Nephron progenitor cell (in vitro differentiated cells): ENCODE measurements at regions not wholly inside any gene's neighbourhood (a gene's known extent, or its start where the extent isn't known, plus 50 kb on each side); places are given as distances from the start of the nearest gene placed in this dataset.

Experiments
- DNase-seq: peaks from one replicate; pipeline ENCODE4 v3.0.0; 2021
- H3K27ac Mint-ChIP-seq: 2 replicates; pipeline ENCODE4 v1.8.0; 2021; ENCODE audit warnings: mild to moderate bottlenecking, moderate library complexity, mixed read lengths
- H3K27me3 Mint-ChIP-seq: 2 replicates; pipeline ENCODE4 v1.8.0; 2021; ENCODE audit warnings: mild to moderate bottlenecking, low read depth, mixed read lengths; ENCODE audit not compliant: poor library complexity
- H3K36me3 Mint-ChIP-seq: 2 replicates; pipeline ENCODE4 v1.8.0; 2021; ENCODE audit warnings: low read depth, mixed read lengths
- H3K4me1 Mint-ChIP-seq: 2 replicates; pipeline ENCODE4 v1.8.0; 2021; ENCODE audit warnings: mixed read lengths
- H3K4me3 Mint-ChIP-seq: 2 replicates; pipeline ENCODE4 v1.8.0; 2021; ENCODE audit warnings: mild to moderate bottlenecking, moderate library complexity, mixed read lengths
- H3K9me3 Mint-ChIP-seq: 2 replicates; pipeline ENCODE4 v1.8.0; 2021; ENCODE audit warnings: mild to moderate bottlenecking, moderate library complexity, mixed read lengths
- CTCF ChIP-seq: fragments of 200-600 bp; sonication (generic); IDR thresholded peaks from 2 replicates; pipeline ENCODE4 v1.5.0; 2021; ENCODE audit warnings: antibody characterized with exemption

GRCh38 chr7:118312051-118312450, 87.5 kb downstream of the ANKRD7 start:
- Mint-ChIP-seq H3K27ac (no peak overlapping the region), H3K9me3 (peaks cover 24% of the 10 kb centered on the region), H3K4me1 (peaks cover 4% of the 10 kb centered on the region), H3K4me3 (no peak overlapping the region), H3K27me3 (no peaks in the 10 kb centered on the region), H3K36me3 (no peaks in the 10 kb centered on the region)
- no peak for DNase-seq
- no peak for TF ChIP-seq CTCF

- H3K9me3 Mint-ChIP-seq, result peaks cover 22% of the 10 kb centered on the region
- peaks cover 4% of the 10 kb centered on the region for H3K4me1 Mint-ChIP-seq
- no peak overlapping the region for H3K27ac Mint-ChIP-seq
- no peaks in the 10 kb centered on the region for H3K27me3 Mint-ChIP-seq
- DNase-seq, result no peak
- H3K36me3 Mint-ChIP-seq, result no peaks in the 10 kb centered on the region
- no peak for TF ChIP-seq CTCF
- H3K4me3 Mint-ChIP-seq, result no peak overlapping the region
Observed at GRCh38 chr7:118312966-118313365, 88.5 kb downstream of the ANKRD7 start.

- TF ChIP-seq CTCF, result no peak
- Mint-ChIP-seq H3K4me3 (no peak overlapping the region), H3K9me3 (no peaks in the 10 kb centered on the region), H3K4me1 (peaks cover 22% of the 10 kb centered on the region), H3K36me3 (no peaks in the 10 kb centered on the region), H3K27ac (no peak overlapping the region), H3K27me3 (peaks cover 3% of the 10 kb centered on the region)
- DNase-seq, result no peak
Observed at GRCh38 chr7:118324790-118325449, 100.4 kb downstream of the ANKRD7 start.

- Mint-ChIP-seq H3K4me3 (no peak overlapping the region), H3K4me1 (peaks cover 26% of the 10 kb centered on the region), H3K9me3 (no peaks in the 10 kb centered on the region), H3K27me3 (peaks cover 3% of the 10 kb centered on the region), H3K27ac (no peak overlapping the region), H3K36me3 (no peaks in the 10 kb centered on the region)
- TF ChIP-seq CTCF, result no peak
- no peak for DNase-seq
Observed at GRCh38 chr7:118325450-118325808, 100.9 kb downstream of the ANKRD7 start.

- no peak for DNase-seq
- H3K4me1 Mint-ChIP-seq, result peaks cover 26% of the 10 kb centered on the region
- TF ChIP-seq CTCF, result no peak
- H3K27ac Mint-ChIP-seq, result no peak overlapping the region
- H3K4me3 Mint-ChIP-seq, result no peak overlapping the region
- no peaks in the 10 kb centered on the region for H3K9me3 Mint-ChIP-seq
- H3K36me3 Mint-ChIP-seq, result no peaks in the 10 kb centered on the region
- peaks cover 3% of the 10 kb centered on the region for H3K27me3 Mint-ChIP-seq
Observed at GRCh38 chr7:118327174-118327573, 102.7 kb downstream of the ANKRD7 start.

GRCh38 chr7:118328505-118329211, 104.2 kb downstream of the ANKRD7 start:
- Mint-ChIP-seq H3K36me3 (no peaks in the 10 kb centered on the region), H3K9me3 (no peaks in the 10 kb centered on the region), H3K4me3 (no peak overlapping the region), H3K4me1 (peaks cover 26% of the 10 kb centered on the region), H3K27me3 (no peaks in the 10 kb centered on the region), H3K27ac (peak overlapping the region; percentile 19)
- DNase-seq, result no peak
- TF ChIP-seq CTCF, result no peak
